Mesendoderm (in vitro differentiated cells): ENCODE measurements at regions not wholly inside any gene's neighbourhood (a gene's known extent, or its start where the extent isn't known, plus 50 kb on each side); places are given as distances from the start of the nearest gene placed in this dataset.

Experiments
- DNase-seq: peaks from one replicate; pipeline ENCODE4 v3.0.0; 2013
- H2AK5ac ChIP-seq: 2 replicates; pipeline ENCODE4 v1.6.1; 2013; ENCODE audit warnings: low read length, inconsistent platforms
- H2BK120ac ChIP-seq: 2 replicates; pipeline ENCODE4 v1.6.1; 2013; ENCODE audit warnings: low read depth, mild to moderate bottlenecking, low read length, moderate library complexity, mixed read lengths
- H2BK15ac ChIP-seq: replicated peaks from 2 replicates; pipeline ENCODE4 v1.6.1; 2013; ENCODE audit warnings: low read depth, mild to moderate bottlenecking, moderate library complexity
- H2BK5ac ChIP-seq: 2 replicates; pipeline ENCODE4 v1.6.1; 2013; ENCODE audit warnings: low read length, inconsistent platforms
- H3K18ac ChIP-seq: 2 replicates; pipeline ENCODE4 v1.6.1; 2013; ENCODE audit warnings: mild to moderate bottlenecking, low read length, mixed read lengths
- H3K23ac ChIP-seq: one replicate; pipeline ENCODE4 v1.6.1; 2013; ENCODE audit warnings: low read length
- H3K27ac ChIP-seq: 2 replicates; pipeline ENCODE4 v1.5.1; 2013; ENCODE audit warnings: low read depth, mild to moderate bottlenecking, inconsistent platforms, low read length, moderate library complexity
- H3K27me3 ChIP-seq: 2 replicates; pipeline ENCODE4 v1.6.1; 2013; ENCODE audit warnings: low read length, control low read depth, mild to moderate bottlenecking, inconsistent platforms; ENCODE audit not compliant: insufficient read depth, poor library complexity
- H3K36me3 ChIP-seq: 2 replicates; pipeline ENCODE4 v1.6.1; 2013; ENCODE audit warnings: low read length, inconsistent platforms; ENCODE audit not compliant: control insufficient read depth, insufficient read depth
- H3K4ac ChIP-seq: one replicate; pipeline ENCODE4 v1.6.1; 2013; ENCODE audit warnings: low read depth, mild to moderate bottlenecking, low read length, moderate library complexity
- H3K4me1 ChIP-seq: 2 replicates; pipeline ENCODE4 v1.6.1; 2013; ENCODE audit warnings: low read depth, low read length, inconsistent platforms; ENCODE audit not compliant: control insufficient read depth
- H3K4me2 ChIP-seq: 2 replicates; pipeline ENCODE4 v1.6.1; 2013; ENCODE audit warnings: low read length
- H3K4me3 ChIP-seq: 2 replicates; pipeline ENCODE4 v1.5.1; 2013; ENCODE audit warnings: mild to moderate bottlenecking, low read length
- H3K56ac ChIP-seq: one replicate; pipeline ENCODE4 v1.6.1; 2013; ENCODE audit warnings: low read length
- H3K79me1 ChIP-seq: 2 replicates; pipeline ENCODE4 v1.6.1; 2013; ENCODE audit warnings: low read length, inconsistent platforms
- H3K79me2 ChIP-seq: 2 replicates; pipeline ENCODE4 v1.6.1; 2013; ENCODE audit warnings: mild to moderate bottlenecking, low read length; ENCODE audit not compliant: control insufficient read depth, insufficient read depth
- H3K9ac ChIP-seq: 2 replicates; pipeline ENCODE4 v1.6.1; 2013; ENCODE audit warnings: low read length, inconsistent platforms
- H4K5ac ChIP-seq: one replicate; pipeline ENCODE4 v1.6.1; 2013; ENCODE audit warnings: low read length
- H4K8ac ChIP-seq: one replicate; pipeline ENCODE4 v1.6.1; 2013; ENCODE audit warnings: low read depth, mild to moderate bottlenecking, control low read depth, low read length, moderate library complexity
- WGBS: extraction: QIAGEN DNeasy Blood & Tissue Kit; methylation state at CpG from one replicate; pipeline ENCODE4 v1.1.7; 2013; ENCODE audit warnings: low lambda C conversion rate, missing lambda C conversion rate; ENCODE audit not compliant: insufficient coverage; ENCODE audit errors: extremely low coverage; 5-methylcytosine and 5-hydroxymethylcytosine counted together

DNA sequence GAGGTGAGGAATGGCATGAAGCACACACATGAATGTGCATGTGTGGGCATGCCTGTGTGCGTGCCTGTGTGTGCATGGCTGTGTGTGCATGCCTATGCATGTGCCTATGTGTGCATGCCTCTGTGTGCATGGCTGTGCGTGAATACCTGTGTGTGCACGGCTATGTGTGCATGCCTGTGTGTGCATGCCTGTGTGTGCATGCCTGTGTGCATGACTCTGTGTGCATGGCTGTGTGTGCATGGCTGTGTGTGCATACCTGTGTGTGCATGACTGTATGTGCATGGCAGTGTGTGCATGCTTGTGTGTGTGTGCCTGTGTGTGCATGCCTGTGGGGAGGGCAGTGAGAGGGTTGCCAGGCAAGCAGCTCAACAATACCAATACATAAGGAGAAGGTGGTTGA lies 276.5 kb upstream of the ERCC4 start:
- H3K27me3 ChIP-seq, result no peaks in the 10 kb centered on the region
- H3K27ac ChIP-seq, result no peak overlapping the region
- H2BK120ac ChIP-seq, result no peak overlapping the region
- H3K4ac ChIP-seq, result no peak overlapping the region
- no peak overlapping the region for H4K8ac ChIP-seq
- WGBS, result no CpG with 5 or more reads among the region's 3 CpGs
- H3K36me3 ChIP-seq, result no peaks in the 10 kb centered on the region
- no peak overlapping the region for H4K5ac ChIP-seq
- H2AK5ac ChIP-seq, result no peak overlapping the region
- H3K9ac ChIP-seq, result no peak overlapping the region
- no peaks in the 10 kb centered on the region for H3K79me1 ChIP-seq
- DNase-seq, result no peak
- no peaks in the 10 kb centered on the region for H3K79me2 ChIP-seq
- H3K4me1 ChIP-seq, result no peaks in the 10 kb centered on the region
- H2BK15ac ChIP-seq, result no peak overlapping the region
- H3K4me2 ChIP-seq, result no peak overlapping the region
- H2BK5ac ChIP-seq, result no peak overlapping the region
- H3K18ac ChIP-seq, result no peak overlapping the region
- no peak overlapping the region for H3K56ac ChIP-seq
- no peak overlapping the region for H3K4me3 ChIP-seq
- H3K23ac ChIP-seq, result no peak overlapping the region

DNA sequence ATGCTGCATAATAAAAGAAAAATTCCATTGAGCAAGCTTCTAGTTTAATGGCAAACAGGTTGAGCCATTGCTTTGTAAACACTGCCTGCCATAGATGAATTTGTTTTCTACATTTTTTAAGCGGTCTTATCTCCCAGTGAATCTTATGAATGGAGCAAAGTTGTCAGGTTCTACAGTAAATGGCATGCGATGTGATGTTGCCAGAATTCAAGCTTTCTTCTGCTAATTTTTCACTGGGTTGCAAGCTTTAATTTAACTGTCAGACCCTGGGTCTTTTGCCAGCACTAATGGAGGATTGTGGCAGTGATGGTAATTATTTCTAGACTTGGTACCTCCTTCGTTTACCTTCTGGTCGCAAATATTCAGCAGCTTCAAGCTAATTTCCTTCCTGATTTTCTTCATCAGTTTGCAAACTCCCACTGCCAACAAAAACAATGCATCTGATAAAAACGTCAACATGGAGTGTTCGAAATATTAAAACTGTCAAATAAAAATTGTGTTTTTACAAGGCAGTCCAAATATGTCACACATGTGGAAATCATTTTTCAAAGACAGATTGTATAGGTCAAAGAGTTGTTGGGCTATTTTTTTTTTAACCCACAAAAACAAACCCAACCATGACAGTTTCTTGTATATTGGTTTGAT lies 274.2 kb upstream of the ERCC4 start:
- H3K4me2 ChIP-seq, result no peak overlapping the region
- no peaks in the 10 kb centered on the region for H3K27me3 ChIP-seq
- H3K27ac ChIP-seq, result no peak overlapping the region
- no peak overlapping the region for H3K4ac ChIP-seq
- H3K4me1 ChIP-seq, result no peaks in the 10 kb centered on the region
- H3K79me1 ChIP-seq, result no peaks in the 10 kb centered on the region
- H3K9ac ChIP-seq, result no peak overlapping the region
- no peak for DNase-seq
- no peaks in the 10 kb centered on the region for H3K79me2 ChIP-seq
- H3K18ac ChIP-seq, result no peak overlapping the region
- no peak overlapping the region for H2BK5ac ChIP-seq
- H4K8ac ChIP-seq, result no peak overlapping the region
- no peak overlapping the region for H3K23ac ChIP-seq
- no peak overlapping the region for H2AK5ac ChIP-seq
- no peak overlapping the region for H4K5ac ChIP-seq
- no peak overlapping the region for H3K4me3 ChIP-seq
- H3K56ac ChIP-seq, result no peak overlapping the region
- no CpG with 5 or more reads among the region's 6 CpGs for WGBS
- no peak overlapping the region for H2BK15ac ChIP-seq
- no peaks in the 10 kb centered on the region for H3K36me3 ChIP-seq
- no peak overlapping the region for H2BK120ac ChIP-seq

DNA sequence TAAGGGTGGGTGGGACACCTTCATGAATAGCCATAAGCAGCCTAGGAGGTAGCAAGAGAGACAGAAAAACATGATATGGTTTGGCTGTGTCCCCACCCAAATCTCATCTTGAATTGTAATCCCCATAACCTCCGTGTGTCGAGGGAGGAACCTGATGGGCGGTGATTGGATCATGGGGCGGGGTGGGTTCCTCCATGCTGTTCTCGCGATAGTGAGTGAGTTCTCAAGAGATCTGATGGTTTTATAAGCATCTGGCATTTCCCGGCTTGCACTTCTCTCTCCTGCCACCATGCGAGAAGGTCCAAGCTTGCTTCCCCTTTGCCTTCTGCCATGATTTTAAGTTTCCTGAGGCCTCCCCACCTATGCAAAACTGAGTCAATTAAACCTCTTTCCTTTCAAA lies 259.1 kb upstream of the ERCC4 start:
- Histone ChIP-seq H3K4ac (no peak overlapping the region), H2BK120ac (no peak overlapping the region), H3K4me1 (no peaks in the 10 kb centered on the region), H3K79me1 (no peaks in the 10 kb centered on the region), H3K27me3 (no peaks in the 10 kb centered on the region), H3K9ac (no peak overlapping the region), H3K56ac (no peak overlapping the region), H4K8ac (no peak overlapping the region), H4K5ac (no peak overlapping the region), H3K79me2 (no peaks in the 10 kb centered on the region), H3K4me3 (no peak overlapping the region), H2BK15ac (no peak overlapping the region), H3K36me3 (no peaks in the 10 kb centered on the region), H2BK5ac (no peak overlapping the region), H3K27ac (no peak overlapping the region), H3K4me2 (no peak overlapping the region), H3K18ac (no peak overlapping the region), H3K23ac (no peak overlapping the region), H2AK5ac (no peak overlapping the region)
- no CpG with 5 or more reads among the region's 8 CpGs for WGBS
- no peak for DNase-seq

DNA sequence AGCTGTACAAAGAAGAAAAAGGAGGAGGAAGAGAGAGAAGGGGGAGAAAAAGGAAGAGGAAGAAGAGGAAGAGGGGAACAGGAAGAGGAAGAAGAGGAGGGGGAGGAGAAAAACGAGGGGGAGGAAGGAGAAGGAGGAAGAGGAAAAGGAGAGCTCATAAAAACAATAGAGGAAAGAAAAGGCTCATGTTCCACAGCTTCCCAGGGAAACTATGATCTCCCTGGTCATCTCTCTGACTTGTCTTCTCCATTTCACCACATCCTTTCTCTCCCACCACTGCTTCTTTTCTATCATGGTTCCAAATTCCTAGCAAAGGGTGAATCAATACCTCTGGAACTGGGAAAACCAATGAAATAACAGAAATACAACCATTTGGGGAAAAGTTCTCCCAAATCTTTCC lies 254.1 kb upstream of the ERCC4 start:
- Histone ChIP-seq H3K4me1 (no peaks in the 10 kb centered on the region), H3K4me2 (no peak overlapping the region), H3K23ac (no peak overlapping the region), H4K5ac (no peak overlapping the region), H2AK5ac (no peak overlapping the region), H3K27me3 (no peaks in the 10 kb centered on the region), H4K8ac (no peak overlapping the region), H2BK15ac (no peak overlapping the region), H3K27ac (no peak overlapping the region), H2BK5ac (no peak overlapping the region), H3K4me3 (no peak overlapping the region), H3K9ac (no peak overlapping the region), H3K56ac (no peak overlapping the region), H2BK120ac (no peak overlapping the region), H3K79me2 (no peaks in the 10 kb centered on the region), H3K79me1 (no peaks in the 10 kb centered on the region), H3K18ac (no peak overlapping the region), H3K36me3 (no peaks in the 10 kb centered on the region), H3K4ac (no peak overlapping the region)
- WGBS, result no CpG with 5 or more reads among the region's 1 CpG
- DNase-seq, result no peak

DNA sequence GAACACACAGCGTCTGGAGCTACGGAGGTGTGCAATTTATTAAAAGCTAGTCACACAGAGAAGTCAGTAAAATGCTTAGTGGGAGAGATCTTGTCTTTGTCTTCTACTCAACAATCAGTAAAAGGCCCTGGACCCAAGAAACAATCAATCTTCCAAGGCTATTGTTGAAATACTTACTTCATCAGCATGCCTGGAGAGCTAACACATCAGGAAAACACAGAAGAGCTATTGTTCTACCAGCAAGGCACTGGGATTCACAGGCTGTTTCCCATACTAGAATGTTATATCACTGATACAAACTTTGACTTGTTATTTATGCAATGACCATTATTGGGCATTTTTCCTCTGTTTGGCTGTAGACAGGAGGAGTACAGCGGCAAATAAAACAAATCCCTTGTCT lies 247.8 kb upstream of the ERCC4 start:
- H2BK15ac ChIP-seq, result no peak overlapping the region
- WGBS, result no CpG with 5 or more reads among the region's 3 CpGs
- no peak overlapping the region for H3K9ac ChIP-seq
- no peak overlapping the region for H3K23ac ChIP-seq
- H3K27ac ChIP-seq, result no peak overlapping the region
- H2AK5ac ChIP-seq, result no peak overlapping the region
- H3K79me2 ChIP-seq, result no peaks in the 10 kb centered on the region
- peak; percentile 36 for DNase-seq
- H3K18ac ChIP-seq, result no peak overlapping the region
- no peak overlapping the region for H2BK5ac ChIP-seq
- H4K5ac ChIP-seq, result no peak overlapping the region
- H3K4me2 ChIP-seq, result no peak overlapping the region
- no peak overlapping the region for H3K4me3 ChIP-seq
- no peaks in the 10 kb centered on the region for H3K4me1 ChIP-seq
- no peaks in the 10 kb centered on the region for H3K79me1 ChIP-seq
- no peak overlapping the region for H2BK120ac ChIP-seq
- no peak overlapping the region for H3K56ac ChIP-seq
- H3K4ac ChIP-seq, result no peak overlapping the region
- H4K8ac ChIP-seq, result no peak overlapping the region
- H3K36me3 ChIP-seq, result no peaks in the 10 kb centered on the region
- no peaks in the 10 kb centered on the region for H3K27me3 ChIP-seq
